ENCODE measurements at regions not wholly inside any gene's neighbourhood (a gene's known extent, or its start where the extent isn't known, plus 50 kb on each side); places are given as distances from the start of the nearest gene placed in this dataset.
"Not testable (repeated sequence)": the region's sequence is repeated elsewhere in the genome, so short reads cannot be mapped to it uniquely, and the experiment has no call there.

DNA sequence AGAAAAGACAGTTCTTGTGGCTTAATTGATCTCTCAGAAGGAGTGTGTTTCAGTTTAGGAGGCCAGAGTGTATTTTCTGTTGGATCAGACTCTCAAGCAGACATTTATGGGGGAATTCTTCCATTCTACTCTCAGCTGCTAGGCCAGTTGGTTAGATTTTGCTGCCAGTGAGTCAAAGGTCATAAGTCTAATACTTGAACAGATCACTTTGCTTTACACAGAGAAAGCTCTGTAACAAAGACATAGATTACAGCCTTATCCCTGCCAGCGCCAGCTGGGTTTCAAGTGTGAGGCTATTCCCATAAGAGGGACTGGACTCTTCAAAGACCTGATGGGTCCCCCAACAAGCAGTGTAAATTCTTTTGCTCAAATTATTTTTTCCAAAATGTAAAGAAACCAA is 145.6 kb upstream of the SEMA3C start:
- DNase-seq, result no peak

DNA sequence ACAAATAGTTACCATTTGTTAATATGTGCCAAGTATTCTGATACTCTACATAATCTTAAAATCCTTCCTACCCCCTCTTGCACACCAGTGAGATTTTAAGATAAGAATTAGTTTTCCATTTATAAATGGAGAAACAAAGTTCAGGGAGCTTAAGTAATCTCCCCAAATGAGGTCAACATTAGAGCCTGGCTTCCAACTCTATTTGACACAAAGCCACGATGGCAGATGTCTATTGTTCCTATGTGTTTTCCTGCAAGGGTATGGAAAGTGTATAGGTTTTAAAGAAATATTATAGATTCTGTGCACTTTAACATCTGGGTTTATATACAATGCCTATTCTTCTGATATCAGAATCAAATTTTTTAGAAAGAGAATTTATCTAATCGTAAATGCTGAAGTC is 143.9 kb upstream of the SEMA3C start:
- DNase-seq, result no peak

DNA sequence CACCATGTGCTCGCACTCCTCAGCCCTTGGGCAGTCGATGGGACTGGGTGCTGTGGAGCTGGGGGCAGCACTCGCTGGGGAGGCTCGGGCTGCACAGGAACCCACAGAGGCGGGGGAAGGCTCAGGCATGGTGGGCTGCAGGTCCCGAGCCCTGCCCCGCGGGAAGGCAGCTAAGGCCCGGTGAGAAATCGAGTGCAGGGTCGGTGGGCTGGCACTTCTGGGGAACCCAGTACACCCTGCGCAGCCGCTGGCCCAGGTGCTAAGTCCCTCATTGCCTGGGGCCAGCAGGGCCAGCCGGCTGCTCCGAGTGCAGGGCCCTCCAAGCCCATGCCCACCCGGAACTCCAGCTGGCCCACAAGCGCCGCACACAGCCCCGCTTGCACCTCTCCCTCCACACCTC is 138.6 kb upstream of the SEMA3C start:
- not testable (repeated sequence) for DNase-seq

DNA sequence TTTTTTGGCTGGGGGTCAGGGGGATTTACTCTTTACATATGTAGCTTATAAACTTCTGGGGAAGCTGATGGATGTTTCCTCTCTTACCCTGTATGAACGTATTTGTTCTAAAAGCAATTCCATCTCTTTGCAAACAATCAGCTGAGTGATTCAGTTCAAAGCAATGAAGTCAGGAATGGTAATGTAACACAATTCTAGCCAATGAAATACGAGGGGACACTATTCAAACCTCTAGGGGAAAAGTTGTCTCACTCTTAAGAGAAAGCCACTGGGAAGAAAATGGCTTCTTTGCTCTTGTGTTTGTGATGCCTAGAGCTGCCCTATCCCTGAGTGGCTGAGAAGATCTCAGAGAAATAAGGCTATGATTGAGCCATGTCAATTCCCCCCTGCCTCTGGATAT is 134.8 kb upstream of the SEMA3C start:
- no peak for DNase-seq

DNA sequence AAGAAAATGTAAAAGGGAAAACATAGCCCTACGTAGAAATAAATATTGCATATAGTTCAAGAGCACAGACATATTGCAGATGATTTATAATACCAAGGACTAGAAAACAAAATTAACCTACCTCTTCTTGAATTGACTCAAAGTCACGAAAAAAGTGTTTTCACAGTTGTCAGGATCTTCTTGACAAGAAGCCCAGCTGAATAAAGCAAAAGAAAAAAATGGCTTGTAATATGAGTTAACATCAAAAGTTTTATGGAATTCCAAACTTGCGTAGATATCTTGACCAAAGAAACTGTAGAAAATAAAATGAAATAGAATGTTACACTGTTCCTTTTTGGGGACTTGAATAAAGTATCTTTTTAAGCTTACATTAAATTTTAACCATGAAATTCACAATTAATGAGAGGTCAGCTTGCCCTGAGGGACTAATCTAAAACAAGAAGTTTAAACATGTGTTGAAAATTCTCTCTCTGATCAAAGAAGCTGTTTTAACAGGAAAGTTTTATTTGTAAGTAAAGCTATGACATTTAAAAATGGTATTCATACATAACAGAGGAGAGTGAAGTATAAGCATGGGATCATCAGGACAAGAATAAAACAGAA is 133.1 kb upstream of the SEMA3C start:
- DNase-seq, result no peak

DNA sequence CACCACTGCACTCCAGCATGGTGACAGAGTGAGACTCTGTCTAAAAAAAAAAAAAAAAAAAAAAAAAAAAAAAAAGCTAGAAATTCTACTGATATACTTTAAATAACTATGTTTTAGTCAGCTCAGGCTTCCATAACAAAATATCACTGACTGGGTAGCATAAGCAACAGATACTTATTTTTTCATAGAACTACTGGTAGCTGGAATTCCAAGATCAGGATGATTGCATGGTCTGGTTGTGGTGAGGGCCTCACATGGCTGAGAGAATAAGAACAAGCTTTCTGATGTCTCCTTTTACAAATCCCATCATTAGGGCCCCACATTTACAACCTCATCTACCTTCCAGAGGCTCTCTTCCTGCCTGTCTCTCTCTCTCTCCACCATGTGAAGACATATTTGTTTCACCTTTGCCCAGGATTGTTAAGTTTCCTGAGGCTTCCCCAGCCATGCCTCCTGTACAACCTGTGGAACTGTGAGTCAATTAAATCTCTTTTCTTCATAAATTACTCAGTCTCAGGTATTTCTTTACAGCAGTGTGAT is 126.7 kb upstream of the SEMA3C start:
- no peak for DNase-seq

DNA sequence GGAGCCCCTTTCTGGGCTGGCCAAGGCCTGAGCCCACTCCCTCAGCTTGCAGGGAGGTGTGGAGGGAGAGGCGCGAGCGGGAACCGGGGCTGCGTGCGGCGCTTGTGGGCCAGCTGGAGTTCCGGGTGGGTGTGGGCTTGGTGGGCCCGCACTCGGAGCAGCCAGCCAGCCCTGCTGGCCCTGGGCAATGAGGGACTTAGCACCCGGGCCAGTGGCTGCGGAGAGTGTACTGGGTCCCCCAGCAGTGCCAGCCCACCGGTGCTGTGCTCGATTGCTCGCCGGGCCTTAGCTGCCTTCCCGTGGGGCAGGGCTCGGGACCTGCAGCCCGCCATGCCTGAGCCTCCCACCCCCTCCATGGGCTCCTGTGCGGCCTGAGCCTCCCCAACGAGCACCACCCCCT is 123.8 kb upstream of the SEMA3C start:
- DNase-seq, result not testable (repeated sequence)

DNA sequence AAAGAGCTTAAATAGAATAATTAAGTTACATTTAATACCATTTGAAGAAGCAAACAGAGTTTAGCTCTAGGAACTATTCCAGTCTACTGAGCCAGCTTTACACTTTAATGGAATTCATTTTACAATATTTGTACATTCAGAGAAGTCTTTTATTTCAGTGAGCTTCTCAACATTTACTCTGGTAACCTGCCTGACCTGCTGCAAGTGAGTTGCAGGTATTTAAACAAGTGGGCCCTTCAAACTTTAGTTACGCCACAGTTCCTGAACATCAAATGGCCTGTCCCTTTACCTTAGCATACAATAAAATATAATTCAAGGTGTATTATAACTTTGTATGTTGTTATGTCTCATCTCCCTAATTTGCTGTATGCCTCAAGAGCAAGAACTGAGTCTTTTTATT is 121.6 kb upstream of the SEMA3C start:
- DNase-seq, result no peak

DNA sequence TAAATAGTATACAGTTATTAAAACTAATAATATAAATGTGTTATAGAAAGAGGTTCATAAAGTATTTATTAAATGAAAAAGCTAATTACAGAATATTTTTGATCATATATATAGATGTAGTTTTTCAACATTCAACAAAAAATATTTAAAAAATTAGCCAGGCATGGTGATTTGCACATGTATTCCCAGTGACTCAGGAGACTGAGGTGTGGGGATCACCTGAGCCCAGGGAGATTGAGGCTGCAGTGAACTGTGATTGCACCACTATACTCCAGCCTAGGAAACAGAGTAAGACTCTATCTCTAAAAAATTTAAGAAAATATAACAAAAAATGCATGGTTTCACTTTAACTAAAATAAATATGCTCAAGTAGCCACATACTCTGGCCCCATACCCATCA is 118.0 kb upstream of the SEMA3C start:
- no peak for DNase-seq

DNA sequence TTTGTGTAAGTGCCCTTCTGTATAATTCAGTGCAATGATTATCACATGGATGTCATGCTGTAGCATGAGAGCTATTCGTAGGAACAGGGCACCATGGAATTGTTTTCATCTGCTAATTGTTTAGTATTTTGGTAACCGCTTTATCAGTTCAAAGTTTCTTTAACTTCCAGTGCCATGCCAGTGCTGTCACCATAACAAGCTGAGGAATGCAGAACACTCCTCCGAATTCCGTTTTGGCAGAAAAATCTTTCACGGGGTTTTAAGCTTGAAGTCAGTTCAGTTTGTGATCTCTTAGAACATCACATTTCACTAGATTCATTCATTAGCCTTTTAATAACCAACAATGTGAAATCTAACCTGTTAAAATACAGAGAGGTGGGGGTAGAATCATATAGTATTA is 117.2 kb upstream of the SEMA3C start:
- DNase-seq, result no peak

DNA sequence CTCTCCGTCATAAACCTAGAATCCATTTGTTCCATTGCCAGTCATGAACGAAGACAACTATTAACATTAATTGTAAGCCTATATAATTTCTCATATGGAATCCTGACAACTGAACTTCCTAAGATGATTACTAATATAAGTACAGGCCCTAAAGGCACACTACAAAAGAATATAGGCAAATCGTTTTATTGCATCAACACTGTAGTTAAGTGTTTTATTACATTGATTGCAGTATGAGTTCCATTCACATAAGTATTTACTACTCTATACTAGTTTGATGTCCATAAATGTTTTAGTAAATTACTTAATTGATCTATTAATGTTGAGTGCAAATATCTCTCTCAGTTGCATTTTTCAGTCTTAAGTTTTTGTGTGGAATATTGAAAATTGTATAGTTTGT is 113.1 kb upstream of the SEMA3C start:
- no peak for DNase-seq

DNA sequence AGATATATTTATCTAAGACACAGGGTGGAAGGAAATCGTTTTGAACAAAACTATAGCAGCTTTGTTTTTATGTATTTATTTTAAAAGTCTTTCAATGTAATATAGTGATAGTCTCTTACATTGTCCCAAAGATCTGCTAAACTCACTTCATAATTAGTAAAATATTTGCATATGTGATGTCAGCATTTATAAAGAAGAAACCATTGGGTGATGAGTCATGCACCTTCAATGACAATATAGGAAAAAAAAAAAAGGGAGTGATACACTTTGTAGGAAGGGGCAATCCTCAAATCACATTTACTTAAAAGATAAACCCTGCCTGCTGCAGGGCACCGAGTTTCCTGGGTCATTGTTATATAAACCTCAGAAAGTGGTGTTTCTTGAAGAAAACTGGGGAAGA is 112.4 kb upstream of the SEMA3C start:
- no peak for DNase-seq

DNA sequence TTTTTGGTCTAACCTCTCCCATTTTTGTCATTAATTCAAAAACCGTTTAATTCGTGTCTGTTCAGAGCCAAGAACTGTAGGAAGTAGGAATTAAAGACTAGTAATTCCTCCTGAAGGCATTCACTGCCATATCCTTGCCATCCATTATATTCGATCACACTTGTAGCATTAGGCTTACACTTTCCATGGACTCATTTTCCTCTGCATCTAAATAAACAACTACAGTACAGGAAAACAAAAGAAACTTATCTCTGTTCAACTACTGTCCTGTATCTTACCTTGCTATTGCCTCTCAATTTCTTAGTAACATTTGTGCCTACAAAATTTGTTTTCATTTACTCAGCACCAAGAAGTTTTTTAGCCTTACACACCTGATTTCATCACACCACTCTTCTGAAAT is 111.6 kb upstream of the SEMA3C start:
- no peak for DNase-seq

DNA sequence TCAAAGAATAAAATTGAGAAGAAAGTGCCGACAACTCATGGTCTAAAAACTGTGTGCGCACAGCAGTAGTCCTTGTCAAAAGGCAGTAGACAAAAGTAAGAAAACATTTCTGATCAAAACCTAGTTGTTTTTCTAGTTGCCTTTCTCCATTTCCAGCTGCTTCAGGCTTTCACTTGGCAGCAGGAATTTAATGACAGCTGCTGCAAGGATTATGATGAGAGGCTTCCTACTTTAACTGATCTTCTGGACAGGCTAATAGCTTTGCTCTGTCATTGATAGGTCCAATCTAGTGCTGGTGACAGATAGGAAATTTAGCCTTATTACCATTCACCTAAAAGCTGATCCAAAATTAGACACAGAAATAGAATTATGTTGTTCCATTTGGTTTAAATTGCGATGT is 110.7 kb upstream of the SEMA3C start:
- no peak for DNase-seq

DNA sequence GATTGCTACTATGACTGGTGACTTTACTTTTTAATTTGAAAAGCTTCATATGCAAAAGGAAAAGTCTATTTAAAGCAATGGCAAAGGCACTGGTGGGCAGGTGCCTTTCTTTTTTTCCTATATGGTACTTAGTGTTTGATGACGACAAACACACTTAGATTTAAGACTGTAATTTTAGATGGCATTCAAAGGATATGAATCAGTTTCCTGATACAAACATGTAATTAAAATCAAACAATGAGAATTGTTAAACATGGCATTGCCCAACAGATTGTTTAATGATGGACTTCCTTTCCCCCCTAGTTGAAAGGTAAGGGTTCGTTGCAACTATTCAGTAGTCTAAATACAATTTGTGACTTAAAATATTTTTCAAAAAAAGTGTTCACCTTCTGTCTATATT is 106.5 kb upstream of the SEMA3C start:
- DNase-seq, result no peak

DNA sequence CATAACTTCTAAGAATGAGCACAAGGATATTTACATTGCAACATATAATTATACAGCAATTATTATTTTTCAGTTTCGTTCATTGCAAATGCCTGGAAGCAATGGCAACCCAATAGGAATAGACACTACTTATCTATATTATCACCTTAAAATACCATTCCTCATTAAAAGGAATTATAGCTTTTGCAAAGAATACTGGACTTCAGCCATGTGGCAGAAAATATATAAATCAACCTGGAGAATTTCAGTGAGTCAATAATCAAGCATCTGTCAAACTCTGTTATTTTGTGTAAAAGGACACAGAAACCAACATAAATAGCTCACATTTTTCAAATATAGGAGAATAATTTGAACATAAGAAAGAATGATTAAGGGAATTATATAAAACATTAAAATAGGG is 96.1 kb upstream of the SEMA3C start:
- no peak for DNase-seq

DNA sequence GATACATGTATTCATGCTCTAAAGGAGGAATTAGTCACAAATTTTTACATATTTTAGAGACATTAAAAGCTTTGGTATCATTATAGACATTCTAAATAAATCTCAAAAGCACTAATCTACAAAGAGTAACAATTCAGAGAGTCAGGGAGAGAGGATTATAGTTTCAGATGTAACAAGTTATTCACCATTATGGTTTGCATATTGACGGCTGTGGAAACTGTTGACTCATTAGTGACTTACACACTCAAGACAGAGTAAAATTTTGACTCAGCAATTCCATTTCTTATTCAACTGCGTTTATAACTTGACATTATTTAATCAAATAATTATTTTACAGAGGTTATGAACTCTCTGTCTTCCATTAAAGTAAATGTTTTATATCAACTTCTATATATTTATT is 95.4 kb upstream of the SEMA3C start:
- DNase-seq, result no peak

DNA sequence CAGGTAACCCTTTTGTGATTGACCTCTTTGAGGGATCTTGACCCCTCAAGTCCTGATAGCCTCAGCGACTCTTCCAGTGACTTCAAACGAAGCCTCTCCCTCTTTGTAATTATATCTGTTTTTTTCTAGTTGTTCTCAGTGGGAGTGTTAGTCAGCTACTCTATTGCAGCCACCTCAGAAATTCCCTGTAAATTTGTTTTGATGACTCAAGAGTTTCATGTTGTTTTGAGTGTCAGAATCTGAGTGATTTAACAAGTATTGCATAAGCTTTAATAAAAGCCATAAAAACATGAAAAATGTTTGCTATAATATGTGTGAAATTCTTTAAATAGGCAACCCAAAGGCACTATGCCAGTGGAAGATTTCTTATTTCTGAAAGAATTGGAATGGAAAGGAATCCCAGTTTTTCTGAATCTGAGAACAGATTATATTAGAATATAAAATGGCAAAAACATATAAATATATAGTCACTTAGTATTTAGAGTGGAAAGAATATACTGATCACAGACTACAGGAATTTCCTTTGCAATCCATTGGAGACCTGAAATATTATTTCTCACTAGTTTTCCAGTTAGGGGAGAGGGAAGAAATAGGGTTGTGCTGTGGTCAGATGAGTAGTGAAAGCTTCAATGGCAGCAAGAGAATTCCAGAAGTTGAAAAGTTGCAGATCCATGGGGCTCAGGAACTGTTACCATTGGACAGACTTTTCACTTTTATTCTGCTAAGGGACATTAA is 94.4 kb upstream of the SEMA3C start:
- no peak for DNase-seq

DNA sequence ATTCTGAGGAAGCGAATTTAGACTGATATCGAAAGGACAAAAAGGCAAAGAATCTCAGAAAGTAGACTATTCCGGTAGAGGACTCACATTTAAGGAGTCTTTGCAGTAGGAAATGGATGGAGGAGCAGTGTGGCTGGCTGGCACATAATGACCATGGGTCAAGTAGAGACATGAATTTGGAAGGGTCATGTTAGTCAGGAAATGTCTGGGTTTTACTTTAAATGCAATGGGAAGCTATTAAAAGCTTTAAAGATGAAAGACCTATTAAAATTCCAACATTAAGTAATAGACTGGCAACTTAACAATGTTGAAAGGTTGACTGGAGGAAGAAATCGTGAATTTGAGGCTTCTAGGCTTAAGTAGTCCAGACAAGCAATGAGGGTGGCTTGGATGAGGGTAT is 90.0 kb upstream of the SEMA3C start:
- DNase-seq, result no peak

DNA sequence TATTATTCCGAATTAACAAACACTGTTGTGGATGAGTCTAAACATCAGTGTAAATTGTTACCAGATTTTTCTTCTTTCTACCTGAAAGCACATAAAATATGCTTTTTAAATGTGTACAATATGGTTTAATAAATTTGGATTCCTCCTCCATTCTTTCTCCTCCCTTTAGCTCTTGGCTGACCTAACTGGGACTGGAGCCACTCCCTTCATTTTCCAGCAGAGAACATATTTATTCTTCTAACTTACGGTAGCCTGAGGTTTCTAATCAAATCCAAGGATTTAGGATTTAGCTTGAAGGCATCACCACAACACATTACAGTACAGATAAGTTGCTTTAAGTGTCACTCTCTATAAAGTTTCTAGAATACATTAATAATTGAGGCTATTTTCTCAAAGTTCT is 88.2 kb upstream of the SEMA3C start:
- no peak for DNase-seq

DNA sequence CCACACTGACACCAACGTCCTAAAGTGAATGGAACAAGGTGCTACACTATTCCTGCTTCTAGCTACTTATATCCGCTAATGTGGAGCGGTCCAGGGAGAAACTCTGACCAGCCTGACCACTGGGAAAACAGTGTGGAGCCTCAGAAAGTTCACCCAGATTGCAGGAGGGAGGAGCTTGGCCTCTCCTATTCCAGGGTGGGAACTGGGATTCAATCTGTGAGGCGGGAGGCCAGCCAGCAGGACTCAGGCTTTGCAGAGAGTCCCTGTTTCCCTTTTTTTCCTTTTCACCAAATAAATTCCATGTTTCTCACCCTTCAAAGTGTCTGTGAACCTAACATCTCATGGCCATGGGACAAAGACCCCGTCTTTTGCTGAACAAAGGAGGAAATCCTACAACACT is 86.4 kb upstream of the SEMA3C start:
- no peak for DNase-seq

DNA sequence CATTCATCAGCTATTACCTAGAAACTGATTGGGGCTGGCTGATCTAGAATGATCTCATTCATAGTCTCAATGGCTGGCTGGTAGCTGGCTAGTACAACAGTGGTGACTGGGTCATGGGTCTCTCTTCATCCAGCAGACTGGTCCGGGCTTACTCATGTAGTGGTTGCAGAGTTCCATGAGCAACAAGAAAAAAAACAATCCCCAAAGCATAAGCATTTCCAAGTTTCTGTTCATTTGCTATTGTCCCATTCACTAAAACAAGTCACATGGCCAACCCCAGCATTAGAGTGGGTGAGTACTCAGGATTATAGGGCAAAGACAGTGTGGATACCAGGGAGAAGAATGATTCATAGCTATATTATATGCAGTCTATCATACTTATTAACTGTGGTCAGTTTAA is 85.2 kb upstream of the SEMA3C start:
- DNase-seq, result no peak

DNA sequence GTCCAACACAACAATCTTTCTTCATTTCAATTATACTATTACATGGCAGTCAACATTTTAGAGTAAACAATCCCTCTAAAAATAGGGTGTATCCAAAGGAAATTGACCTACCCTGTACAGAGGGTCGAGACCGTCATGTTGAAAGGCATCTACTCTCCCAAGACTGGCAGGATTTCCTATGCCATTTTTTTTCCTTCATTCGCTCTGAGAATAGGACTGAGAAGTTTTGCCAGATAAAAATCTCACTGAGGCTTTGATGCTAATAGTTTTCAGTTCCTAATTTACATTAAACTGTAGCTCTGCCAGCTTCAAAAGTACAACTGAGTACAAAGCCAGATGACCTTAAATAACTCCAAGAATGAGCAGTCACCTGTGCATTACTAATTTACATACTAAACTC is 84.5 kb upstream of the SEMA3C start:
- no peak for DNase-seq

DNA sequence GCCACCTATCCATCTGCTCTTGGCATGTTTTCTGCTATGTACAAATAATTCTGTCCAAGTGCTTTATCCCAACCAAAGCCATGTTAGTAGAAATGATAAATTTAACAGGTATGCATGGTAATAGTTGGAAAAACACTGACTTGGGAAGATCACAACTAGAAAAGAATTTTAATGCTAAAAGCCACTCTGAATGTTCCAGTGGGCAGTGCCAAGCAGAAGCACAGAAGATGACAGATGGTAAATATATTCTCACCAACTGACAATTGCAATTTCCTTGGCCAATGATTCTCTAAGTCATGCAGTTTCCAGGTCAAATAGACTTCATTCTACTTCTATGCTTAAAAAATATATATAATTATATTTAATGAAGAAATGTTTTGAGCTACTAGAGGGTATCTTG is 83.6 kb upstream of the SEMA3C start:
- no peak for DNase-seq

All from nucleus accumbens (tissue), 56 donors.